Hematopoietic multipotent progenitor cell treated with erythropoietin and hydrocortisone succinate and interleukin-3 and kit ligand, for 4 days (in vitro differentiated cells): ENCODE measurements at regions not wholly inside any gene's neighbourhood (a gene's known extent, or its start where the extent isn't known, plus 50 kb on each side); places are given as distances from the start of the nearest gene placed in this dataset.
A peak's percentile ranks its signal among the peaks of the same experiment; 100 is the strongest.

Source experiments
- DNase-seq: peaks from one replicate; pipeline ENCODE4 v3.0.0-alpha.2; 2015

GRCh38 chr9:81848472-81848871, 79.8 kb upstream of the SPATA31D4 start:
- DNase-seq = peak; percentile 7

GRCh38 chr9:81849631-81850259, 78.5 kb upstream of the SPATA31D4 start:
- no peak for DNase-seq

- DNase-seq = no peak
These were observed 77.5 kb upstream of the SPATA31D4 start for GRCh38 chr9:81850724-81851123.

- no peak for DNase-seq
These were observed 76.9 kb upstream of the SPATA31D4 start for GRCh38 chr9:81851340-81851739.

GRCh38 chr9:81852820-81853219, 75.4 kb upstream of the SPATA31D4 start:
- no peak for DNase-seq

GRCh38 chr9:81855538-81855937, 72.7 kb upstream of the SPATA31D4 start:
- DNase-seq = no peak

GRCh38 chr9:81858657-81859430, 69.4 kb upstream of the SPATA31D4 start:
- DNase-seq = no peak

GRCh38 chr9:81860581-81860980, 67.6 kb upstream of the SPATA31D4 start:
- no peak for DNase-seq

GRCh38 chr9:81861644-81862043, 66.6 kb upstream of the SPATA31D4 start:
- DNase-seq = no peak

GRCh38 chr9:81868145-81868544, 60.1 kb upstream of the SPATA31D4 start:
- DNase-seq = no peak

- DNase-seq = no peak
These were observed 56.5 kb upstream of the SPATA31D4 start for GRCh38 chr9:81871695-81872094.

- no peak for DNase-seq
These were observed 54.0 kb upstream of the SPATA31D4 start for GRCh38 chr9:81874250-81874649.

- no peak for DNase-seq
These were observed 53.3 kb upstream of the SPATA31D4 start for GRCh38 chr9:81874931-81875330.

- no peak for DNase-seq
These were observed 51.2 kb upstream of the SPATA31D4 start for GRCh38 chr9:81877047-81877446.
